ENCODE measurements at regions not wholly inside any gene's neighbourhood (a gene's known extent, or its start where the extent isn't known, plus 50 kb on each side); places are given as distances from the start of the nearest gene placed in this dataset.

GRCh38 chr18:78558101-78558810, 421.4 kb upstream of the SALL3 start:
- no peak for DNase-seq

- no peak for DNase-seq
Observed at GRCh38 chr18:78558948-78559347, 420.7 kb upstream of the SALL3 start.

- no peak for DNase-seq
Observed at GRCh38 chr18:78559584-78559983, 420.0 kb upstream of the SALL3 start.

GRCh38 chr18:78561757-78562510, 417.7 kb upstream of the SALL3 start:
- no peak for DNase-seq

- DNase-seq, result no peak
Observed at GRCh38 chr18:78562531-78562961, 417.1 kb upstream of the SALL3 start.

- DNase-seq, result no peak
Observed at GRCh38 chr18:78563110-78563509, 416.5 kb upstream of the SALL3 start.

- no peak for DNase-seq
Observed at GRCh38 chr18:78564030-78564429, 415.6 kb upstream of the SALL3 start.

- DNase-seq, result no peak
Observed at GRCh38 chr18:78564518-78564917, 415.1 kb upstream of the SALL3 start.

GRCh38 chr18:78565240-78565639, 414.4 kb upstream of the SALL3 start:
- DNase-seq, result no peak

- no peak for DNase-seq
Observed at GRCh38 chr18:78566065-78566464, 413.6 kb upstream of the SALL3 start.

- no peak for DNase-seq
Observed at GRCh38 chr18:78566720-78567119, 412.9 kb upstream of the SALL3 start.

- DNase-seq, result no peak
Observed at GRCh38 chr18:78571063-78571785, 408.4 kb upstream of the SALL3 start.

- DNase-seq, result no peak
Observed at GRCh38 chr18:78571831-78572347, 407.7 kb upstream of the SALL3 start.

- DNase-seq, result no peak
Observed at GRCh38 chr18:78573773-78574172, 405.8 kb upstream of the SALL3 start.

GRCh38 chr18:78576967-78577366, 402.7 kb upstream of the SALL3 start:
- DNase-seq, result no peak

GRCh38 chr18:78579449-78579848, 400.2 kb upstream of the SALL3 start:
- no peak for DNase-seq

GRCh38 chr18:78579854-78580577, 399.6 kb upstream of the SALL3 start:
- no peak for DNase-seq

- DNase-seq, result no peak
Observed at GRCh38 chr18:78580835-78581339, 398.7 kb upstream of the SALL3 start.

- no peak for DNase-seq
Observed at GRCh38 chr18:78582181-78582709, 397.4 kb upstream of the SALL3 start.

- no peak for DNase-seq
Observed at GRCh38 chr18:78582898-78583738, 396.5 kb upstream of the SALL3 start.

- no peak for DNase-seq
Observed at GRCh38 chr18:78583739-78584458, 395.7 kb upstream of the SALL3 start.
